Bronchial epithelial cell (primary cell): ENCODE measurements at regions not wholly inside any gene's neighbourhood (a gene's known extent, or its start where the extent isn't known, plus 50 kb on each side); places are given as distances from the start of the nearest gene placed in this dataset.

Experiments used
- DNase-seq: peaks from one replicate; pipeline ENCODE4 v3.0.0-alpha.2; 2010; ENCODE audit warnings: low read depth
- FAIRE-seq: peaks from 2 replicates; lab custom pipeline; 2011; peaks lifted over from hg19 to GRCh38; lab: Jason Lieb, UNC
- H3K27me3 ChIP-seq: 2 replicates; pipeline ENCODE4 v1.5.1; 2011; ENCODE audit warnings: low read length; ENCODE audit not compliant: control insufficient read depth, insufficient read depth
- H3K36me3 ChIP-seq: 2 replicates; pipeline ENCODE4 v1.5.1; 2011; ENCODE audit warnings: low read length; ENCODE audit not compliant: control insufficient read depth, insufficient read depth
- H3K4me3 ChIP-seq: 2 replicates; pipeline ENCODE4 v1.5.1; 2011; ENCODE audit warnings: mild to moderate bottlenecking, low read depth, low read length, control low read depth
- CTCF ChIP-seq: IDR thresholded peaks from 2 replicates; pipeline ENCODE4 v1.5.1; 2011; ENCODE audit warnings: mild to moderate bottlenecking, moderate library complexity, low read length, control low read depth, inconsistent platforms; ENCODE audit not compliant: insufficient read depth, severe bottlenecking

- no peak for DNase-seq
Observed at GRCh38 chr20:53737396-53738038, 143.9 kb upstream of the ZNF217 start.

GRCh38 chr20:53736757-53737395 is 143.2 kb upstream of the ZNF217 start:
- TF ChIP-seq CTCF, result no peak
- Histone ChIP-seq H3K36me3 (no peaks in the 10 kb centered on the region), H3K27me3 (no peaks in the 10 kb centered on the region), H3K4me3 (no peak overlapping the region)
- FAIRE-seq, result no peak
- DNase-seq, result peak; percentile 64

More at GRCh38 chr20:53737396-53738038, 143.9 kb upstream of the ZNF217 start:
- TF ChIP-seq CTCF, result no peak
- no peak overlapping the region for H3K4me3 ChIP-seq
- FAIRE-seq, result no peak
- H3K36me3 ChIP-seq, result no peaks in the 10 kb centered on the region
- no peaks in the 10 kb centered on the region for H3K27me3 ChIP-seq

GRCh38 chr20:53736122-53736756 is 142.6 kb upstream of the ZNF217 start:
- Histone ChIP-seq H3K36me3 (no peaks in the 10 kb centered on the region), H3K4me3 (no peak overlapping the region), H3K27me3 (no peaks in the 10 kb centered on the region)
- TF ChIP-seq CTCF, result no peak
- peak; percentile 62 for DNase-seq
- FAIRE-seq, result no peak

- FAIRE-seq (no peak), DNase-seq (peak; percentile 97)
- Histone ChIP-seq H3K4me3 (no peak overlapping the region), H3K27me3 (no peaks in the 10 kb centered on the region), H3K36me3 (no peaks in the 10 kb centered on the region)
- no peak for TF ChIP-seq CTCF
Observed at GRCh38 chr20:53735536-53736050, 142.0 kb upstream of the ZNF217 start.

GRCh38 chr20:53734006-53734688 is 140.5 kb upstream of the ZNF217 start:
- no peak for FAIRE-seq
- Histone ChIP-seq H3K27me3 (no peaks in the 10 kb centered on the region), H3K36me3 (no peaks in the 10 kb centered on the region), H3K4me3 (no peak overlapping the region)
- DNase-seq, result no peak
- no peak for TF ChIP-seq CTCF
